Uterus (tissue), 3 donors: ENCODE measurements at regions not wholly inside any gene's neighbourhood (a gene's known extent, or its start where the extent isn't known, plus 50 kb on each side); places are given as distances from the start of the nearest gene placed in this dataset.

Experiments
- DNase-seq, 2 donors: peaks; one replicate each; pipeline ENCODE4 v3.0.0-alpha.2; 2019 to 2020
- H3K27ac ChIP-seq, 2 donors: fragments of 200-600 bp; sonication (generic); 1 replicate in 1 of 2; 2 replicates in 1 of 2; pipeline ENCODE4 v1.5.1; 2016 to 2018
- H3K27me3 ChIP-seq, 2 donors: fragments of 200-600 bp; sonication (generic); one replicate each; pipeline ENCODE4 v1.5.1; 2018 to 2019; ENCODE audit warnings: control low read depth in 1 of 2
- H3K36me3 ChIP-seq, 2 donors: fragments of 200-600 bp; sonication (generic); one replicate each; pipeline ENCODE4 v1.5.1; 2019; ENCODE audit warnings: control low read depth in 1 of 2
- H3K4me1 ChIP-seq, 2 donors: fragments of 200-600 bp; sonication (generic); one replicate each; pipeline ENCODE4 v1.5.1; 2018 to 2019; ENCODE audit warnings: control low read depth in 1 of 2
- H3K4me3 ChIP-seq, 2 donors: fragments of 200-600 bp; sonication (generic); 1 replicate in 1 of 2; 2 replicates in 1 of 2; pipeline ENCODE4 v1.5.1; 2018 to 2019; ENCODE audit warnings: mild to moderate bottlenecking in 1 of 2
- H3K9me3 ChIP-seq, 2 donors: fragments of 200-600 bp; sonication (generic); one replicate each; pipeline ENCODE4 v1.5.1; 2019; ENCODE audit warnings: control low read depth in 1 of 2
- POLR2A ChIP-seq, 2 donors: fragments of 450-650 bp; IDR thresholded peaks; one replicate each; pipeline ENCODE4 v1.6.1; 2016; ENCODE audit warnings: antibody characterized with exemption in 2 of 2, mild to moderate bottlenecking in 1 of 2, moderate library complexity in 1 of 2
- intact Hi-C: fragments of 100-400 bp; cut with DNase I; formaldehyde crosslinking; loops from one replicate; pipeline ENCODE4 v1.15.1; 2023; ENCODE audit warnings: low total_unique reads
- TF ChIP-seq, protein P1 (sequence below), 4 experiments: fragments of 200-600 bp in 2 of 4; fragments of 450-650 bp in 2 of 4; sonication (generic) in 2 of 4; IDR thresholded peaks; one replicate each; pipeline ENCODE4 v1.5.1; 2016 to 2019; ENCODE audit warnings: antibody characterized with exemption in 4 of 4, mild to moderate bottlenecking in 2 of 4, moderate library complexity in 1 of 4
- donor health status: DM: yes; HTN: yes; CAD: no.

GRCh38 chr2:195055996-195056395 lies 601.0 kb upstream of the SLC39A10 start:
- H3K27ac ChIP-seq: no peak overlapping the region
- H3K4me3 ChIP-seq: no peak overlapping the region
- no peaks in the 10 kb centered on the region for H3K27me3 ChIP-seq
- no peaks in the 10 kb centered on the region for H3K9me3 ChIP-seq
- H3K4me1 ChIP-seq: no peaks in the 10 kb centered on the region
- TF ChIP-seq, protein P1, sequence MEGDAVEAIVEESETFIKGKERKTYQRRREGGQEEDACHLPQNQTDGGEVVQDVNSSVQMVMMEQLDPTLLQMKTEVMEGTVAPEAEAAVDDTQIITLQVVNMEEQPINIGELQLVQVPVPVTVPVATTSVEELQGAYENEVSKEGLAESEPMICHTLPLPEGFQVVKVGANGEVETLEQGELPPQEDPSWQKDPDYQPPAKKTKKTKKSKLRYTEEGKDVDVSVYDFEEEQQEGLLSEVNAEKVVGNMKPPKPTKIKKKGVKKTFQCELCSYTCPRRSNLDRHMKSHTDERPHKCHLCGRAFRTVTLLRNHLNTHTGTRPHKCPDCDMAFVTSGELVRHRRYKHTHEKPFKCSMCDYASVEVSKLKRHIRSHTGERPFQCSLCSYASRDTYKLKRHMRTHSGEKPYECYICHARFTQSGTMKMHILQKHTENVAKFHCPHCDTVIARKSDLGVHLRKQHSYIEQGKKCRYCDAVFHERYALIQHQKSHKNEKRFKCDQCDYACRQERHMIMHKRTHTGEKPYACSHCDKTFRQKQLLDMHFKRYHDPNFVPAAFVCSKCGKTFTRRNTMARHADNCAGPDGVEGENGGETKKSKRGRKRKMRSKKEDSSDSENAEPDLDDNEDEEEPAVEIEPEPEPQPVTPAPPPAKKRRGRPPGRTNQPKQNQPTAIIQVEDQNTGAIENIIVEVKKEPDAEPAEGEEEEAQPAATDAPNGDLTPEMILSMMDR (IDR thresholded peaks at IDR 0.05): no peak
- TF ChIP-seq POLR2A (IDR thresholded peaks at IDR 0.05): no peak
- H3K36me3 ChIP-seq: no peaks in the 10 kb centered on the region
- no peak for DNase-seq
- intact Hi-C loops: no loop called here

DNA sequence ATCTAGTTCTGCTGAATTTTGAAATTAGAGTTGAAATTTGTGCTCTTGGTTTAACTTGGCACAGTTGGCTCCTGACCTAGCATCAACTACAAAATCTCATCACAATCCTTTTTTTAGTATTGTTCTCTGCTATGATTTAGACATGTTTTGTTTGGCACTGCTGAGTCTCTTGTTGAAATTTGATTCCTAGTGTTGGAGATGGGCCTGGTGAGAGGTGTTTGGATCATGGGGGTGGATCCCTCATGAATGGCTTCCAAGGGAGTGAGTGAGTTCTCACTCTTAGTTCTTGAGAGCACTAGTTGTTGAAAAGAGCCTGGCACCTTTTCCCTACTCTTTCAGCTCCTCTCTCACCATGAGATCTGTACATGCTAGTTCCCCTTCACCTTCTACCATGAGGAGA lies 605.6 kb upstream of the SLC39A10 start:
- H3K27ac ChIP-seq: no peak overlapping the region
- TF ChIP-seq, protein P1 (IDR thresholded peaks at IDR 0.05): no peak
- no peaks in the 10 kb centered on the region for H3K36me3 ChIP-seq
- no peak overlapping the region for H3K4me3 ChIP-seq
- H3K4me1 ChIP-seq: no peaks in the 10 kb centered on the region
- no peak for DNase-seq
- intact Hi-C loops: no loop called here
- no peaks in the 10 kb centered on the region for H3K9me3 ChIP-seq
- H3K27me3 ChIP-seq: no peaks in the 10 kb centered on the region

GRCh38 chr2:195049372-195050031 lies 607.5 kb upstream of the SLC39A10 start:
- H3K36me3 ChIP-seq: no peaks in the 10 kb centered on the region
- no peak overlapping the region for H3K4me3 ChIP-seq
- H3K27me3 ChIP-seq: no peaks in the 10 kb centered on the region
- no peak for TF ChIP-seq POLR2A (IDR thresholded peaks at IDR 0.05)
- TF ChIP-seq, protein P1 (IDR thresholded peaks at IDR 0.05): no peak
- H3K27ac ChIP-seq: no peak overlapping the region
- DNase-seq: no peak
- no peaks in the 10 kb centered on the region for H3K9me3 ChIP-seq
- intact Hi-C loops: no loop called here
- H3K4me1 ChIP-seq: no peaks in the 10 kb centered on the region

GRCh38 chr2:195047955-195048354 lies 609.1 kb upstream of the SLC39A10 start:
- no peaks in the 10 kb centered on the region for H3K4me1 ChIP-seq
- no peaks in the 10 kb centered on the region for H3K36me3 ChIP-seq
- no peaks in the 10 kb centered on the region for H3K9me3 ChIP-seq
- TF ChIP-seq, protein P1 (IDR thresholded peaks at IDR 0.05): no peak
- TF ChIP-seq POLR2A (IDR thresholded peaks at IDR 0.05): no peak
- no peaks in the 10 kb centered on the region for H3K27me3 ChIP-seq
- H3K4me3 ChIP-seq: no peak overlapping the region
- H3K27ac ChIP-seq: no peak overlapping the region
- no peak for DNase-seq
- intact Hi-C loops: no loop called here

- no peak for DNase-seq
- H3K4me3 ChIP-seq: no peak overlapping the region
- no peaks in the 10 kb centered on the region for H3K27me3 ChIP-seq
- no peaks in the 10 kb centered on the region for H3K4me1 ChIP-seq
- intact Hi-C loops: no loop called here
- H3K36me3 ChIP-seq: no peaks in the 10 kb centered on the region
- no peaks in the 10 kb centered on the region for H3K9me3 ChIP-seq
- TF ChIP-seq POLR2A (IDR thresholded peaks at IDR 0.05): no peak
- TF ChIP-seq, protein P1 (IDR thresholded peaks at IDR 0.05): no peak
- no peak overlapping the region for H3K27ac ChIP-seq
Observed at GRCh38 chr2:195044801-195045200, 612.2 kb upstream of the SLC39A10 start.
